ENCODE measurements at regions not wholly inside any gene's neighbourhood (a gene's known extent, or its start where the extent isn't known, plus 50 kb on each side); places are given as distances from the start of the nearest gene placed in this dataset.

DNA sequence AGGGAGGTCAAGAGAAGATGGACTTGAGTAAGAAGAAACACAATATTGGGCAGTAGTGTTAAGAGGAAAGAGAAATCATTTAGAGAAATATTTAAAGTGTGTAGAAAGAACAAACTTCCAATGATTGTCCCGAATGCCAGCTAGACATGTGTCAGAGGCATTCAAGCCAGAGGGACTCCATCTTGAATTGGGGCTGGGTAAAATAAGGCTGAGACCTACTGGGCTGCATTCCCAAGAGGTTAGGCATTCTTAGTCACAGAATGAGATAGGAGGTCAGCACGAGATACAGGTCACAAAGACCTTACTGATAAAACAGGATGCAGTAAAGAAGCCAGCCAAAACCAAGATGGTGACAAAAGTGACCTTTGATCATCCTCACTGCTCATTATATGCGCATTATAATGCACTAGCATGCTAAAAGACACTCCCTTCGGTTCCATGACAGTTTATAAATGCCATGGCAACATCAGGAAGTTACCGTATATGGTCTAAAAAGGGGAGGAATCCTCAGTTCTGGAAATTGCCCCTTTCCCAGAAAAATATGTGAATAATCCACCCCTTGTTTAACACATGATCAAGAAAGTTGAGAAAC lies 127.0 kb upstream of the IPO5 start (continued):
- TF ChIP-seq, protein P1, sequence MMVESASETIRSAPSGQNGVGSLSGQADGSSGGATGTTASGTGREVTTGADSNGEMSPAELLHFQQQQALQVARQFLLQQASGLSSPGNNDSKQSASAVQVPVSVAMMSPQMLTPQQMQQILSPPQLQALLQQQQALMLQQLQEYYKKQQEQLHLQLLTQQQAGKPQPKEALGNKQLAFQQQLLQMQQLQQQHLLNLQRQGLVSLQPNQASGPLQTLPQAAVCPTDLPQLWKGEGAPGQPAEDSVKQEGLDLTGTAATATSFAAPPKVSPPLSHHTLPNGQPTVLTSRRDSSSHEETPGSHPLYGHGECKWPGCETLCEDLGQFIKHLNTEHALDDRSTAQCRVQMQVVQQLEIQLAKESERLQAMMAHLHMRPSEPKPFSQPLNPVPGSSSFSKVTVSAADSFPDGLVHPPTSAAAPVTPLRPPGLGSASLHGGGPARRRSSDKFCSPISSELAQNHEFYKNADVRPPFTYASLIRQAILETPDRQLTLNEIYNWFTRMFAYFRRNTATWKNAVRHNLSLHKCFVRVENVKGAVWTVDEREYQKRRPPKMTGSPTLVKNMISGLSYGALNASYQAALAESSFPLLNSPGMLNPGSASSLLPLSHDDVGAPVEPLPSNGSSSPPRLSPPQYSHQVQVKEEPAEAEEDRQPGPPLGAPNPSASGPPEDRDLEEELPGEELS (CRISPR knock-in tag; IDR thresholded peaks at IDR 0.05), result no peak
- TF ChIP-seq, protein P2, sequence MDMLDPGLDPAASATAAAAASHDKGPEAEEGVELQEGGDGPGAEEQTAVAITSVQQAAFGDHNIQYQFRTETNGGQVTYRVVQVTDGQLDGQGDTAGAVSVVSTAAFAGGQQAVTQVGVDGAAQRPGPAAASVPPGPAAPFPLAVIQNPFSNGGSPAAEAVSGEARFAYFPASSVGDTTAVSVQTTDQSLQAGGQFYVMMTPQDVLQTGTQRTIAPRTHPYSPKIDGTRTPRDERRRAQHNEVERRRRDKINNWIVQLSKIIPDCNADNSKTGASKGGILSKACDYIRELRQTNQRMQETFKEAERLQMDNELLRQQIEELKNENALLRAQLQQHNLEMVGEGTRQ (CRISPR knock-in tag; IDR thresholded peaks at IDR 0.05), result no peak

DNA sequence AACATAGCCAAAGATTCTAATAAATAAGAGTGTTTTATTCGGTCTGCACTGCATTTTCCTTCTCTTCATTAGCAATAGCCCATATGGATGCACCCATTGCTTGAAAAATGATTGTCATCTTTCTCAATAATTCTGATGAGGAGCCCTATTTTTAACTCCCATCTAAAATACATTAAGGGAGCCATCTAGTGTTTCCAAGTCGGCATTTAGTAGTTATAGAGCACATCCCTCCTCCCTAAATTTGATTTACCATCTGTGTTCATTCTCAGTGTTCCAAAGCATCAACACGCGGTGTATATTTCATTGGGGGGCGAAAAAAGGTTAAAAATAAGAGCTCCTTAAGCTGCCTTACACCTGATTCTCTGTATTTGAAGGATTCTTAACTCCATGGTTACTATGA lies 119.2 kb upstream of the IPO5 start:
- TF ChIP-seq ZNF138 (CRISPR knock-in tag; conservative IDR thresholded peaks at IDR 0.05) (no peak), MXD4 (CRISPR knock-in tag; IDR thresholded peaks at IDR 0.05; ENCODE audit: borderline replicate concordance) (no peak), NFYB (CRISPR knock-in tag; conservative IDR thresholded peaks at IDR 0.05; ENCODE audit: low read depth) (no peak), HMGA2 (CRISPR knock-in tag; IDR thresholded peaks at IDR 0.05) (no peak), ATF1 (CRISPR knock-in tag; IDR thresholded peaks at IDR 0.05) (no peak), FOXP1 (CRISPR knock-in tag; IDR thresholded peaks at IDR 0.05; ENCODE audit: borderline replicate concordance) (no peak), TEAD4 (CRISPR knock-in tag; IDR thresholded peaks at IDR 0.05) (no peak), ZNF416 (CRISPR knock-in tag; IDR thresholded peaks at IDR 0.05) (no peak), ZNF317 (CRISPR knock-in tag; IDR thresholded peaks at IDR 0.05; ENCODE audit: borderline replicate concordance, low read depth) (no peak), TCF7 (CRISPR knock-in tag; IDR thresholded peaks at IDR 0.05; ENCODE audit: low read depth) (no peak), JUN (CRISPR knock-in tag; IDR thresholded peaks at IDR 0.05) (no peak), FOXJ3 (CRISPR knock-in tag; IDR thresholded peaks at IDR 0.05; ENCODE audit: borderline replicate concordance) (no peak)
- TF ChIP-seq, protein P3, sequence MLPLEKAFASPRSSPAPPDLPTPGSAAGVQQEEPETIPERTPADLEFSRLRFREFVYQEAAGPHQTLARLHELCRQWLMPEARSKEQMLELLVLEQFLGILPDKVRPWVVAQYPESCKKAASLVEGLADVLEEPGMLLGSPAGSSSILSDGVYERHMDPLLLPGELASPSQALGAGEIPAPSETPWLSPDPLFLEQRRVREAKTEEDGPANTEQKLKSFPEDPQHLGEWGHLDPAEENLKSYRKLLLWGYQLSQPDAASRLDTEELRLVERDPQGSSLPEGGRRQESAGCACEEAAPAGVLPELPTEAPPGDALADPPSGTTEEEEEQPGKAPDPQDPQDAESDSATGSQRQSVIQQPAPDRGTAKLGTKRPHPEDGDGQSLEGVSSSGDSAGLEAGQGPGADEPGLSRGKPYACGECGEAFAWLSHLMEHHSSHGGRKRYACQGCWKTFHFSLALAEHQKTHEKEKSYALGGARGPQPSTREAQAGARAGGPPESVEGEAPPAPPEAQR (CRISPR knock-in tag; IDR thresholded peaks at IDR 0.05), result no peak
- TF ChIP-seq, protein P4, sequence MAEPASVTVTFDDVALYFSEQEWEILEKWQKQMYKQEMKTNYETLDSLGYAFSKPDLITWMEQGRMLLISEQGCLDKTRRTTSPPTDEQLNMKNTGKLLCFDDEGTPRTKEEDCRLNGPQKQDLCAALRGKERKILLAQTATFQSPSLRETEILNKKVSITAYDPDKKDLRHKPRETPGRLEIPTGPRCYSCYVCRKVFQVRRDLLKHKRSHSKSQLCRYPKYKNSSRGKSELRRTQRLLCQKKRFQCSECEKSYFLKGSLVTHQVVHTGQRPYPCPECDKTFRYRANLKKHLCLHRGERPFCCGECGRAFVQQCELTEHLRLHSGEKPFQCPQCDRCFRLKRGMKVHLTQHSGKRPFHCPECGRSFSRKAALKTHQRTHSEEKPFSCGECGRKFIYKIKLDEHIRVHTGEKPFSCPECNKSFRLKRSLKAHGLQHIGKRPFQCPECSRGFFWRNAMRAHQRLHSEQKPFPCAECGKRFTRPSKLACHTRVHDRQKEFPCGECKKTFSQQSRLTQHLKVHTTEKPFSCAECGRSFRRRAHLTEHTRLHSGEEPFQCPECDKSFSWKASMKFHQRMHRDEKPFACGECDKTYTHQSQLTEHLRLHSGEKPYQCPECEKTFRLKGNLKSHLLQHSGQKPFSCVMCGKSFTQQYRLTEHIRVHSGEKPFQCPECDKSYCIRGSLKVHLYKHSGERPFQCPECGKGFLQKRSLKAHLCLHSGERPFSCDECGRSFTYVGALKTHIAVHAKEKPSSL (CRISPR knock-in tag; conservative IDR thresholded peaks at IDR 0.05), result no peak
- TF ChIP-seq, protein P5, sequence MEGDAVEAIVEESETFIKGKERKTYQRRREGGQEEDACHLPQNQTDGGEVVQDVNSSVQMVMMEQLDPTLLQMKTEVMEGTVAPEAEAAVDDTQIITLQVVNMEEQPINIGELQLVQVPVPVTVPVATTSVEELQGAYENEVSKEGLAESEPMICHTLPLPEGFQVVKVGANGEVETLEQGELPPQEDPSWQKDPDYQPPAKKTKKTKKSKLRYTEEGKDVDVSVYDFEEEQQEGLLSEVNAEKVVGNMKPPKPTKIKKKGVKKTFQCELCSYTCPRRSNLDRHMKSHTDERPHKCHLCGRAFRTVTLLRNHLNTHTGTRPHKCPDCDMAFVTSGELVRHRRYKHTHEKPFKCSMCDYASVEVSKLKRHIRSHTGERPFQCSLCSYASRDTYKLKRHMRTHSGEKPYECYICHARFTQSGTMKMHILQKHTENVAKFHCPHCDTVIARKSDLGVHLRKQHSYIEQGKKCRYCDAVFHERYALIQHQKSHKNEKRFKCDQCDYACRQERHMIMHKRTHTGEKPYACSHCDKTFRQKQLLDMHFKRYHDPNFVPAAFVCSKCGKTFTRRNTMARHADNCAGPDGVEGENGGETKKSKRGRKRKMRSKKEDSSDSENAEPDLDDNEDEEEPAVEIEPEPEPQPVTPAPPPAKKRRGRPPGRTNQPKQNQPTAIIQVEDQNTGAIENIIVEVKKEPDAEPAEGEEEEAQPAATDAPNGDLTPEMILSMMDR (IDR thresholded peaks at IDR 0.05), result no peak
- TF ChIP-seq, protein P6, sequence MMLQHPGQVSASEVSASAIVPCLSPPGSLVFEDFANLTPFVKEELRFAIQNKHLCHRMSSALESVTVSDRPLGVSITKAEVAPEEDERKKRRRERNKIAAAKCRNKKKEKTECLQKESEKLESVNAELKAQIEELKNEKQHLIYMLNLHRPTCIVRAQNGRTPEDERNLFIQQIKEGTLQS (CRISPR knock-in tag; conservative IDR thresholded peaks at IDR 0.05), result no peak
- TF ChIP-seq, protein P7, sequence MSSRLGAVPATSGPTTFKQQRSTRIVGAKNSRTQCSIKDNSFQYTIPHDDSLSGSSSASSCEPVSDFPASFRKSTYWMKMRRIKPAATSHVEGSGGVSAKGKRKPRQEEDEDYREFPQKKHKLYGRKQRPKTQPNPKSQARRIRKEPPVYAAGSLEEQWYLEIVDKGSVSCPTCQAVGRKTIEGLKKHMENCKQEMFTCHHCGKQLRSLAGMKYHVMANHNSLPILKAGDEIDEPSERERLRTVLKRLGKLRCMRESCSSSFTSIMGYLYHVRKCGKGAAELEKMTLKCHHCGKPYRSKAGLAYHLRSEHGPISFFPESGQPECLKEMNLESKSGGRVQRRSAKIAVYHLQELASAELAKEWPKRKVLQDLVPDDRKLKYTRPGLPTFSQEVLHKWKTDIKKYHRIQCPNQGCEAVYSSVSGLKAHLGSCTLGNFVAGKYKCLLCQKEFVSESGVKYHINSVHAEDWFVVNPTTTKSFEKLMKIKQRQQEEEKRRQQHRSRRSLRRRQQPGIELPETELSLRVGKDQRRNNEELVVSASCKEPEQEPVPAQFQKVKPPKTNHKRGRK (CRISPR knock-in tag; IDR thresholded peaks at IDR 0.05; ENCODE audit: borderline replicate concordance), result no peak
- TF ChIP-seq, protein P1 (CRISPR knock-in tag; IDR thresholded peaks at IDR 0.05), result no peak
- Mint-ChIP-seq H3K4me1 (no peaks in the 10 kb centered on the region), H3K27me3 (ENCODE audit: low read depth) (no peaks in the 10 kb centered on the region; the same call in 1 of the 2 replicates), H3K27ac (no peak overlapping the region), H3K9me3 (peaks cover 25% of the 10 kb centered on the region), H3K4me3 (no peak overlapping the region), H3K36me3 (0 out of 2 replicates have a peak, but pooled peaks cover 3% of the 10 kb centered on the region)
- ATAC-seq (no peak), DNase-seq (ENCODE audit: low spot score) (no peak)
- CTCF ChIA-PET, result no interaction called here
- POLR2A ChIA-PET, result no interaction called here
